Lung (tissue), 11 donors: ENCODE measurements at regions not wholly inside any gene's neighbourhood (a gene's known extent, or its start where the extent isn't known, plus 50 kb on each side); places are given as distances from the start of the nearest gene placed in this dataset.

Source experiments
- ATAC-seq: fragments of 200-7000 bp; cut with Tn5 transposase; one replicate; pipeline ENCODE4 v1.9.1; 2020; ENCODE audit warnings: moderate number of reproducible peaks; ENCODE audit not compliant: insufficient read depth, low FRiP score
- DNase-seq, 3 donors: peaks; one replicate each; pipeline ENCODE4 v3.0.0-alpha.2; 2013 to 2017
- H3K27ac ChIP-seq, 2 donors: one replicate each; pipeline ENCODE4 v1.5.1; 2013; ENCODE audit warnings: mild to moderate bottlenecking in 2 of 2, moderate library complexity in 2 of 2, control low read depth in 1 of 2, inconsistent platforms in 1 of 2, low read depth in 1 of 2, low read length in 1 of 2
- H3K27me3 ChIP-seq, 3 donors: one replicate each; pipeline ENCODE4 v1.5.1; 2013; ENCODE audit warnings: low read length in 2 of 3; ENCODE audit not compliant: control insufficient read depth in 3 of 3, insufficient read depth in 3 of 3
- H3K36me3 ChIP-seq, 4 donors: one replicate each; pipeline ENCODE4 v1.5.1; 2013; ENCODE audit warnings: low read length in 4 of 4, mild to moderate bottlenecking in 1 of 4, moderate library complexity in 1 of 4; ENCODE audit not compliant: control insufficient read depth in 4 of 4, insufficient read depth in 4 of 4
- H3K4me1 ChIP-seq, 5 donors: one replicate each; pipeline ENCODE4 v1.5.1; 2013; ENCODE audit warnings: low read length in 5 of 5, mild to moderate bottlenecking in 2 of 5, moderate library complexity in 1 of 5; ENCODE audit not compliant: control insufficient read depth in 5 of 5, insufficient read depth in 5 of 5
- H3K4me3 ChIP-seq: one replicate; pipeline ENCODE4 v1.5.1; 2013; ENCODE audit warnings: mild to moderate bottlenecking, control low read depth, moderate library complexity
- H3K9ac ChIP-seq, 2 donors: one replicate each; pipeline ENCODE4 v1.5.1; 2013; ENCODE audit warnings: low read length in 2 of 2, control low read depth in 1 of 2; ENCODE audit not compliant: insufficient read depth in 1 of 2
- H3K9me3 ChIP-seq, 4 donors: one replicate each; pipeline ENCODE4 v1.5.1; 2013; ENCODE audit warnings: low read length in 3 of 4, mild to moderate bottlenecking in 1 of 4, moderate library complexity in 1 of 4; ENCODE audit not compliant: control insufficient read depth in 4 of 4, insufficient read depth in 3 of 4
- CTCF ChIP-seq: IDR thresholded peaks from 2 replicates; pipeline ENCODE4 v1.5.1; 2012; ENCODE audit warnings: mild to moderate bottlenecking; ENCODE audit errors: control extremely low read depth, extremely low read depth
- WGBS, 2 donors: extraction: QIAGEN DNeasy Blood & Tissue Kit; methylation state at CpG; one replicate each; pipeline ENCODE4 v1.1.7; 2013; 5-methylcytosine and 5-hydroxymethylcytosine counted together
- donor health status: control.
- donor health status: control.
- donor health status: Bipolar disorder and iron deficiency.
- donor health status: healthy.
- donor health status: DM: yes; HTN: yes; CAD: no.

- no peaks in the 10 kb centered on the region for H3K9me3 ChIP-seq
- H3K4me1 ChIP-seq: peaks cover 0 to 20% (median 3%) of the 10 kb centered on the region in 5 donors
- no peaks in the 10 kb centered on the region for H3K36me3 ChIP-seq
- no peak overlapping the region for H3K4me3 ChIP-seq
- no peak overlapping the region for H3K9ac ChIP-seq
- 84 to 85% methylated on average over 7 of the region's 7 CpGs for WGBS, 2 donors
- no peak for ATAC-seq
- no peak overlapping the region for H3K27ac ChIP-seq
- TF ChIP-seq CTCF: no peak
- no peak for DNase-seq
- no peaks in the 10 kb centered on the region for H3K27me3 ChIP-seq
These were observed 81.7 kb upstream of the STOX2 start for GRCh38 chr4:183823434-183823833.

DNA sequence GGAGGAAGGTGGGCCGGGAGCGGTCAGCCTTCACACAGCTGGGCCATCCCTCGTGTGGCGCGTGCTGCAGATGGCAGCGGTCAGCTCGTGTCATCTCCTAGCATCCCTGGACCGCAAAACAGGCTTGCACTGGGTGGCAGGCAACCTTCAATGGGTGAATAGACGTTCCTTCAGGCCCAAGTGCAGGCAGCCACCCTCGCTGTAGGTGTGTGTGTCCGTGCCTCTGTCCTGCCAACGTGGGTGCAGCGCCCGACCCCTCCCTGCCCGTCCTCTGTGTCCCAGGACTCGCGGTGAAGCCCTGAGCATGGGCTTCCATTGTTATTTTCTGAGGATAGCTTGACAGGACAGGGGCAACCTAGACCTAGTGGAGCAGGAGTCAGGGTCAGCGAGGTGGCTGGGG lies 79.8 kb upstream of the STOX2 start:
- no peaks in the 10 kb centered on the region for H3K36me3 ChIP-seq
- no peaks in the 10 kb centered on the region for H3K9me3 ChIP-seq
- peaks cover 2 to 26% (median 6%) of the 10 kb centered on the region in 5 donors for H3K4me1 ChIP-seq
- DNase-seq (no peak), ATAC-seq (no peak)
- H3K9ac ChIP-seq: no peak overlapping the region
- H3K27me3 ChIP-seq: no peaks in the 10 kb centered on the region
- H3K27ac ChIP-seq: no peak overlapping the region
- no peak for TF ChIP-seq CTCF
- no peak overlapping the region for H3K4me3 ChIP-seq
- WGBS, 2 donors: 96 to 97% methylated on average over 18 of the region's 18 CpGs

GRCh38 chr4:183826461-183826860 lies 78.6 kb upstream of the STOX2 start:
- no peak for TF ChIP-seq CTCF
- Histone ChIP-seq H3K4me3 (no peak overlapping the region), H3K27me3 (no peaks in the 10 kb centered on the region), H3K9me3 (no peaks in the 10 kb centered on the region), H3K27ac (no peak overlapping the region), H3K9ac (no peak overlapping the region), H3K36me3 (no peaks in the 10 kb centered on the region), H3K4me1 (peaks cover 2 to 22% (median 11%) of the 10 kb centered on the region in 5 donors)
- ATAC-seq (no peak), DNase-seq (no peak)
- 87 to 97% methylated on average over 10 of the region's 10 CpGs for WGBS, 2 donors

GRCh38 chr4:183828125-183828524 lies 77.0 kb upstream of the STOX2 start:
- no peak for TF ChIP-seq CTCF
- H3K27me3 ChIP-seq: no peaks in the 10 kb centered on the region
- H3K36me3 ChIP-seq: no peaks in the 10 kb centered on the region
- no peak overlapping the region for H3K27ac ChIP-seq
- no peak overlapping the region for H3K4me3 ChIP-seq
- DNase-seq (no peak), ATAC-seq (no peak)
- 26 to 39% methylated on average over 6 of the region's 6 CpGs for WGBS, 2 donors
- H3K4me1 ChIP-seq: peaks cover 2 to 18% (median 8%) of the 10 kb centered on the region in 5 donors
- H3K9me3 ChIP-seq: no peaks in the 10 kb centered on the region
- no peak overlapping the region for H3K9ac ChIP-seq
